ENCODE measurements at regions not wholly inside any gene's neighbourhood (a gene's known extent, or its start where the extent isn't known, plus 50 kb on each side); places are given as distances from the start of the nearest gene placed in this dataset.

GRCh38 chr7:50210706-50211115, 93.8 kb upstream of the IKZF1 start:
- no peak for DNase-seq (ENCODE audit: low read depth)
- no peak overlapping the region for H3K4me3 ChIP-seq (ENCODE audit: low read depth, low read length)
- TF ChIP-seq, protein P1, sequence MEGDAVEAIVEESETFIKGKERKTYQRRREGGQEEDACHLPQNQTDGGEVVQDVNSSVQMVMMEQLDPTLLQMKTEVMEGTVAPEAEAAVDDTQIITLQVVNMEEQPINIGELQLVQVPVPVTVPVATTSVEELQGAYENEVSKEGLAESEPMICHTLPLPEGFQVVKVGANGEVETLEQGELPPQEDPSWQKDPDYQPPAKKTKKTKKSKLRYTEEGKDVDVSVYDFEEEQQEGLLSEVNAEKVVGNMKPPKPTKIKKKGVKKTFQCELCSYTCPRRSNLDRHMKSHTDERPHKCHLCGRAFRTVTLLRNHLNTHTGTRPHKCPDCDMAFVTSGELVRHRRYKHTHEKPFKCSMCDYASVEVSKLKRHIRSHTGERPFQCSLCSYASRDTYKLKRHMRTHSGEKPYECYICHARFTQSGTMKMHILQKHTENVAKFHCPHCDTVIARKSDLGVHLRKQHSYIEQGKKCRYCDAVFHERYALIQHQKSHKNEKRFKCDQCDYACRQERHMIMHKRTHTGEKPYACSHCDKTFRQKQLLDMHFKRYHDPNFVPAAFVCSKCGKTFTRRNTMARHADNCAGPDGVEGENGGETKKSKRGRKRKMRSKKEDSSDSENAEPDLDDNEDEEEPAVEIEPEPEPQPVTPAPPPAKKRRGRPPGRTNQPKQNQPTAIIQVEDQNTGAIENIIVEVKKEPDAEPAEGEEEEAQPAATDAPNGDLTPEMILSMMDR (IDR thresholded peaks at IDR 0.05; ENCODE audit: low read depth, low read length, missing control alignments) = no peak

DNA sequence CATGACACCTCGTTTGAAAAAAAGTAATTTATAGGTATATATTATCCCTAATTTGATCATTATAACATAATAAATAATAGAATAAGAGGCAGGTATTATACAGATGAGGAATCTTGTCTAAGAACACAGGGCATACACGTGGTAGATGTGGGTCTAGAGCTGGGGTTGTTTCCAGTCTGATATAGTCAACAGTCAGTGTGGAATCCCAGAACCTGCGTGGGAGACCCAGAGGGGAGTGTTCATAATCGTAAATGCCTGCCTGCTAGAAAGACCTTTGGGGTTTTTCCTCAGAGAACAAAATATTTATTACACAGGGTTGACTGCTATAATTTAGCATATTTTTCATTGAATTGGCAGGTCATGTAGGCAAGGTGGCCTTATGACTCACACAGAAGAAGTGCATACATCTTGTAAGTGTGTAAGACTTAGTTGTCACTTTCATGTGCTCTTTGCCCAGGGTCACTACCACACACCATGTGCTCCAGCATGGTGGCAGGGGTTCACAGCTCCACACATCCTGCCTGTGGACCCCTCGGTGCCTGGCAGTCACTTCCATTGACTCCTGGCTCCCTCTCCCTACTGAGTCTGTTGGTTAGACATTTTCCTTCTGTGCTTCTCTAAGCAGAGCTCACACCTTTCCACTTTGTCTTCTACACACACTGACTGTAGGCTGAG, 94.9 kb upstream of the IKZF1 start:
- TF ChIP-seq, protein P1 (IDR thresholded peaks at IDR 0.05; ENCODE audit: low read depth, low read length, missing control alignments) = no peak
- no peak overlapping the region for H3K4me3 ChIP-seq (ENCODE audit: low read depth, low read length)
- DNase-seq (ENCODE audit: low read depth) = no peak

DNA sequence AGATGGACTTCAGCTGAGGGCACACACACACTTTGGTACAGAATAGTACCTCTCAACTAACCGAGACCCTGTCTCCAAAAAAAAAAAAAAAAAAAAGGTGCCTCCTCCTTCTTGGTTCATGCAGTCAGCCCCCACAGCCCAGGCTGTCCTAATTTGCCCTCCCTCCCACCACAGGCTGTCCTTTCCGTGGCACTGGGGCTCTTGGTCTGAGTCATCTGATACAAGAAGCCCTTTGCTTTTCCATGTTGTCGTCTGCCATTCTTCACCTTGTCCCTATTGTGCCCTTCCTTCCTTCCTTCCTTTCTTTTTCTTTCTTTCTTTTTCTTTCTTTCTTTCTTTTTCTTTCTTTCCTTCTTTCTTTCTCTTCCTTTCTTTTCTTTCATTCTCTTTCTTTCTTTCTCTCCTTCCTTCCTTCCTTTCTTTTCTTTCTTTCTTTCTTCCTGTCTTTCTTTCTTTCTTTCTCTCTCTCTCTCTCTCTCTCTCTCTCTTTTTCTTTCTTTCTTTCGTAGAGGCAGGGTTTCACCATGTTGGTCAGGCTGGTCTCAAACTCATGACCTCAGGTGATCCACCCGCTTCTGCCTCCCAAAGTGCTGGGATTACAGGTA, 96.0 kb upstream of the IKZF1 start:
- TF ChIP-seq, protein P1 (IDR thresholded peaks at IDR 0.05; ENCODE audit: low read depth, low read length, missing control alignments) = no peak
- H3K4me3 ChIP-seq (ENCODE audit: low read depth, low read length) = no peak overlapping the region
- no peak for DNase-seq (ENCODE audit: low read depth)

- TF ChIP-seq, protein P1 (IDR thresholded peaks at IDR 0.05; ENCODE audit: low read depth, low read length, missing control alignments) = no peak
- no peak overlapping the region for H3K4me3 ChIP-seq (ENCODE audit: low read depth, low read length)
Observed at GRCh38 chr7:50207686-50208255, 96.7 kb upstream of the IKZF1 start.

DNA sequence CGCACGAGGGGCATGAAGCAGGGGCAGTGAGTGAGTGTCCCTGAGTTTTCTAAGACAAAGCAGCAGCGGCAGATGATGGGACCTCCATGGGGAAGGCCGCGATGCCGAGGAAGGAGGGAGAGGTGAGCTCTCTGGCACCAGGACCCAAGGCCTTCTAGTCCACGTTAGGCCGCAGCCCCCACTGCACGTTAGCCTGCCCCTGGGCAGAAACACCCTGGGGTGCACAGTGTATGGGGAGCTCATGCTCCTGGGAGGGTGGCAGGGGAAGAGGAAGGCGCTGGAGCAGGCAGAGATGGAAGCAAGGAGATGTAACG, 97.3 kb upstream of the IKZF1 start:
- no peak for DNase-seq (ENCODE audit: low read depth)
- TF ChIP-seq, protein P1 (IDR thresholded peaks at IDR 0.05; ENCODE audit: low read depth, low read length, missing control alignments) = no peak
- no peak overlapping the region for H3K4me3 ChIP-seq (ENCODE audit: low read depth, low read length)

More at GRCh38 chr7:50207686-50208255, 96.7 kb upstream of the IKZF1 start:
- no peak for DNase-seq (ENCODE audit: low read depth)

GRCh38 chr7:50206453-50207250, 97.9 kb upstream of the IKZF1 start:
- TF ChIP-seq, protein P1 (IDR thresholded peaks at IDR 0.05; ENCODE audit: low read depth, low read length, missing control alignments) = no peak
- no peak overlapping the region for H3K4me3 ChIP-seq (ENCODE audit: low read depth, low read length)
- DNase-seq (ENCODE audit: low read depth) = no peak
